SK-N-SH (cell line): ENCODE measurements at regions not wholly inside any gene's neighbourhood (a gene's known extent, or its start where the extent isn't known, plus 50 kb on each side); places are given as distances from the start of the nearest gene placed in this dataset.

ENCODE experiments used
- CTCF ChIA-PET: fragments of 300-600, 350-600 bp; formaldehyde crosslinking; extraction: SDS; loops from one replicate; lab custom pipeline; 2021; lab: Yijun Ruan, JAX
- POLR2A ChIA-PET: fragments of 350-600 bp; sonication (Branson Sonifier 250); formaldehyde crosslinking; extraction: SDS; loops from one replicate; lab custom pipeline; 2020; ENCODE audit warnings: antibody characterized with exemption, inconsistent platforms; lab: Yijun Ruan, JAX
- DNase-seq: peaks from one replicate; pipeline ENCODE4 v3.0.0; 2012
- H2AFZ ChIP-seq: fragments of 200-600 bp; sonication (generic); 2 replicates; pipeline ENCODE4 v1.8.1; 2016; ENCODE audit warnings: antibody characterized with exemption, mild to moderate bottlenecking, low read depth
- H3F3A ChIP-seq: fragments of 200-600 bp; sonication (generic); replicated peaks from 2 replicates; pipeline ENCODE3; 2016; ENCODE audit warnings: antibody characterized with exemption, mild to moderate bottlenecking; ENCODE audit not compliant: insufficient read depth
- H3K27ac ChIP-seq, 2 experiments: fragments of 200-500 bp in 1 of 2; fragments of 200-600 bp in 1 of 2; sonication (Bioruptor generic) in 1 of 2; sonication (generic), shearing (Covaris generic) in 1 of 2; 2 replicates each; pipeline versions ENCODE4 v1.5.1 to v1.6.1; 2014 to 2016; ENCODE audit warnings: low read depth in 2 of 2, inconsistent platforms in 1 of 2, low read length in 1 of 2, mild to moderate bottlenecking in 1 of 2, mixed read lengths in 1 of 2
- H3K27me3 ChIP-seq: fragments of 200-600 bp; sonication (generic), shearing (Covaris generic); 2 replicates; pipeline ENCODE4 v1.6.1; 2016; ENCODE audit warnings: mixed run types; ENCODE audit not compliant: insufficient read depth
- H3K36me3 ChIP-seq, 2 experiments: fragments of 200-500 bp in 1 of 2; fragments of 200-600 bp in 1 of 2; sonication (Bioruptor generic) in 1 of 2; sonication (generic) in 1 of 2; replicated peaks in 1 of 2; 2 replicates each; pipeline versions ENCODE3 to v1.5.1; 2014 to 2016; ENCODE audit warnings: low read length in 1 of 2, mild to moderate bottlenecking in 1 of 2; ENCODE audit not compliant: insufficient read depth in 2 of 2, control insufficient read depth in 1 of 2
- H3K4me1 ChIP-seq, 2 experiments: fragments of 200-500 bp in 1 of 2; fragments of 200-600 bp in 1 of 2; sonication (Bioruptor generic) in 1 of 2; sonication (generic), shearing (Covaris generic) in 1 of 2; 2 replicates each; pipeline versions ENCODE4 v1.5.1 to v1.6.1; 2014 to 2016; ENCODE audit warnings: low read depth in 1 of 2, low read length in 1 of 2, mixed run types in 1 of 2; ENCODE audit not compliant: insufficient read depth in 2 of 2, control insufficient read depth in 1 of 2
- H3K4me2 ChIP-seq: fragments of 200-600 bp; sonication (generic), shearing (Covaris generic); 2 replicates; pipeline ENCODE4 v1.6.1; 2017; ENCODE audit warnings: mixed run types
- H3K4me3 ChIP-seq, 2 experiments: fragments of 200-500 bp in 1 of 2; fragments of 200-600 bp in 1 of 2; sonication (Bioruptor generic) in 1 of 2; sonication (generic), shearing (Covaris generic) in 1 of 2; 2 replicates each; pipeline versions ENCODE4 v1.5.1 to v1.8.1; 2014 to 2016; ENCODE audit warnings: low read depth in 2 of 2, inconsistent platforms in 1 of 2, low read length in 1 of 2, mild to moderate bottlenecking in 1 of 2, mixed read lengths in 1 of 2, moderate library complexity in 1 of 2
- H3K79me2 ChIP-seq: fragments of 200-600 bp; sonication (generic); 2 replicates; pipeline ENCODE4 v1.8.1; 2017; ENCODE audit warnings: mild to moderate bottlenecking; ENCODE audit not compliant: insufficient read depth
- H3K9ac ChIP-seq: fragments of 200-600 bp; sonication (generic); 2 replicates; pipeline ENCODE4 v1.6.1; 2017; ENCODE audit warnings: mixed run types
- H3K9me2 ChIP-seq: fragments of 200-600 bp; sonication (generic); 2 replicates; pipeline ENCODE4 v1.6.1; 2017; ENCODE audit warnings: mixed run types
- H3K9me3 ChIP-seq: fragments of 200-600 bp; sonication (generic); 2 replicates; pipeline ENCODE4 v1.6.1; 2017; ENCODE audit warnings: mixed run types, mild to moderate bottlenecking, moderate library complexity
- H4K20me1 ChIP-seq: fragments of 200-600 bp; sonication (generic); 2 replicates; pipeline ENCODE4 v1.6.1; 2017; ENCODE audit warnings: mild to moderate bottlenecking, mixed run types; ENCODE audit not compliant: insufficient read depth
- CHD2 ChIP-seq: fragments of 150-350 bp; IDR thresholded peaks from 2 replicates; pipeline ENCODE4 v1.6.1; 2018; ENCODE audit warnings: low read length; ENCODE audit not compliant: partially characterized antibody
- CTCF ChIP-seq: fragments of 200-600 bp; sonication (generic); IDR thresholded peaks from 2 replicates; pipeline ENCODE4 v1.6.1; 2017; ENCODE audit warnings: antibody characterized with exemption, mild to moderate bottlenecking, moderate library complexity
- ELF1 ChIP-seq: IDR thresholded peaks from 2 replicates; pipeline ENCODE4 v1.4.0; 2012
- FOSL2 ChIP-seq: IDR thresholded peaks from 2 replicates; pipeline ENCODE4 v1.4.0; 2012; ENCODE audit warnings: low read depth, mild to moderate bottlenecking, moderate library complexity, borderline replicate concordance
- FOXM1 ChIP-seq: IDR thresholded peaks from 2 replicates; pipeline ENCODE4 v1.4.0; 2012; ENCODE audit warnings: low read depth, mild to moderate bottlenecking
- GATA2 ChIP-seq: sonication (generic); formaldehyde crosslinking; IDR thresholded peaks from 2 replicates; pipeline ENCODE4 v1.5.0; 2020; ENCODE audit warnings: mild to moderate bottlenecking, missing genetic modification reagents
- JUND ChIP-seq: IDR thresholded peaks from 2 replicates; pipeline ENCODE4 v1.4.0; 2012
- MEF2A ChIP-seq: IDR thresholded peaks from 2 replicates; pipeline ENCODE4 v1.4.0; 2012; ENCODE audit warnings: low read depth, borderline replicate concordance
- MXI1 ChIP-seq: IDR thresholded peaks from 2 replicates; pipeline ENCODE4 v1.6.1; 2012; ENCODE audit warnings: mild to moderate bottlenecking, low read depth, low read length, improper control_type of control experiment
- NFIC ChIP-seq: IDR thresholded peaks from 2 replicates; pipeline ENCODE4 v1.4.0; 2012; ENCODE audit warnings: borderline replicate concordance
- NRF1 ChIP-seq: IDR thresholded peaks from 2 replicates; pipeline ENCODE4 v1.6.1; 2012; ENCODE audit warnings: low read depth, mild to moderate bottlenecking, low read length
- POLR2AphosphoS5 ChIP-seq: IDR thresholded peaks from 2 replicates; pipeline ENCODE4 v1.6.1; 2012; ENCODE audit warnings: low read depth, low read length
- RCOR1 ChIP-seq: fragments of 150-350 bp; IDR thresholded peaks from 2 replicates; pipeline ENCODE4 v1.6.1; 2017; ENCODE audit warnings: antibody characterized with exemption, low read length
- TCF12 ChIP-seq: IDR thresholded peaks from 2 replicates; pipeline ENCODE4 v1.4.0; 2012
- TEAD4 ChIP-seq: IDR thresholded peaks from 2 replicates; pipeline ENCODE4 v1.4.0; 2012; ENCODE audit warnings: mild to moderate bottlenecking, borderline replicate concordance; ENCODE audit not compliant: insufficient read depth
- USF2 ChIP-seq: fragments of 150-350 bp; IDR thresholded peaks from 2 replicates; pipeline ENCODE4 v1.6.1; 2017; ENCODE audit warnings: antibody characterized with exemption, low read length, low read depth, borderline replicate concordance
- WGBS: methylation state at CpG from one replicate; pipeline ENCODE4 v1.1.6; 2017; ENCODE audit warnings: low lambda C conversion rate; 5-methylcytosine and 5-hydroxymethylcytosine counted together
- TF ChIP-seq, protein P1 (sequence below): IDR thresholded peaks from 2 replicates; pipeline ENCODE4; 2012
- TF ChIP-seq, protein P2 (sequence below): IDR thresholded peaks from 2 replicates; pipeline ENCODE4 v1.6.1; 2012; ENCODE audit warnings: mild to moderate bottlenecking, low read depth, low read length, moderate library complexity

DNA sequence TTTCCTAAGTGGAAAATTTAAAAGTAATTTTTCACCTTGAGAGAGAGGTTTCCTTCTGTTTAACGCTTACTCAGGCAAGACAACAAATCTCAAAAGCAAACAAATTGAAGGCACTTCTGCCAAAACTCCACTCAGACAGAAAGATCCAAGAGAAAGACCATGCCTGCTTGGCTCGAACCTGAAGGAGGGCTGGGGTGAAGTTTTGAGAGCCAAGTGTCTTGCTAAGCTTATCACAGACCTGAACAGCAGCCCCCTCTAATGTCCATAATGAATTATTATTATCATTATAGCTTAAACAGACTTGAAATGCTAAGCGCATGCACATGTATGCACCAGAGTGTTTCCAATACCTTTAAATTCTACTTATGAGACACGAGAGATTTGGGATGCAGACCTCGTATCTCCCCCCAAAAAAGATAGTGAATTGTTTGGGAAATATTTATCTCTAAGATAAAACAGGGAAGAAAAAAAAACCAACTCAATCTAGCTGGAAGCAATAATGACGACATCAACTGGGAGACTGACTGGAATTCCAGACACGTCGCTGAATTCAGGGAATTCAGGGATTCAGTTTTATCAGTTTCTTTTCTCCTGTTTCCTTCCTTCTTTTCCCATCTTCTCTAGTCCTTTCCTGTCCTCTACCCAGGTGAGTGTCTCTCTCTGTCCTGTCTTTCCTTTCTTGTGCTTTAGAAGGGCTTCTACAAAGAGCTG lies 473.2 kb downstream of the RBFOX1 start:
- Histone ChIP-seq H3F3A (no peaks in the 10 kb centered on the region), H4K20me1 (no peaks in the 10 kb centered on the region), H3K79me2 (no peaks in the 10 kb centered on the region), H3K4me2 (no peak overlapping the region), H3K27ac (no peak overlapping the region), H3K4me3 (no peak overlapping the region), H3K27me3 (no peaks in the 10 kb centered on the region), H3K9ac (no peak overlapping the region), H3K4me1 (no peaks in the 10 kb centered on the region), H3K9me3 (peaks cover 5% of the 10 kb centered on the region; the same call in 1 of the 2 replicates), H3K9me2 (no peaks in the 10 kb centered on the region)
- ChIA-PET POLR2A (no interaction called here), CTCF (no interaction called here)
- WGBS, result 32% methylated on average over 8 of the region's 8 CpGs
- no peak for DNase-seq
- TF ChIP-seq MEF2A (no peak), CTCF (no peak), GATA2 (no peak), FOSL2 (no peak), POLR2AphosphoS5 (no peak)
- TF ChIP-seq, protein P1, sequence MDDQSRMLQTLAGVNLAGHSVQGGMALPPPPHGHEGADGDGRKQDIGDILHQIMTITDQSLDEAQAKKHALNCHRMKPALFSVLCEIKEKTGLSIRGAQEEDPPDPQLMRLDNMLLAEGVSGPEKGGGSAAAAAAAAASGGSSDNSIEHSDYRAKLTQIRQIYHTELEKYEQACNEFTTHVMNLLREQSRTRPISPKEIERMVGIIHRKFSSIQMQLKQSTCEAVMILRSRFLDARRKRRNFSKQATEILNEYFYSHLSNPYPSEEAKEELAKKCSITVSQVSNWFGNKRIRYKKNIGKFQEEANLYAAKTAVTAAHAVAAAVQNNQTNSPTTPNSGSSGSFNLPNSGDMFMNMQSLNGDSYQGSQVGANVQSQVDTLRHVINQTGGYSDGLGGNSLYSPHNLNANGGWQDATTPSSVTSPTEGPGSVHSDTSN, result no peak
- TF ChIP-seq, all 33 proteins: peak for 0
- no peak overlapping the region for H2AFZ ChIP-seq
- H3K36me3 ChIP-seq, result no peaks in the 10 kb centered on the region

- Histone ChIP-seq H2AFZ (no peak overlapping the region), H3F3A (no peaks in the 10 kb centered on the region), H3K9ac (no peak overlapping the region), H3K4me2 (no peak overlapping the region), H3K27ac (no peak overlapping the region), H3K4me3 (no peak overlapping the region), H3K9me2 (no peaks in the 10 kb centered on the region), H4K20me1 (no peaks in the 10 kb centered on the region), H3K36me3 (no peaks in the 10 kb centered on the region), H3K9me3 (peaks cover 5% of the 10 kb centered on the region; the same call in 1 of the 2 replicates), H3K27me3 (no peaks in the 10 kb centered on the region), H3K79me2 (no peaks in the 10 kb centered on the region), H3K4me1 (no peaks in the 10 kb centered on the region)
- no peak for DNase-seq
- no peak for TF ChIP-seq TCF12
- no peak for TF ChIP-seq GATA2
- no peak for TF ChIP-seq CHD2
- TF ChIP-seq RCOR1, result no peak
- no peak for TF ChIP-seq MXI1
- TF ChIP-seq, protein P2, sequence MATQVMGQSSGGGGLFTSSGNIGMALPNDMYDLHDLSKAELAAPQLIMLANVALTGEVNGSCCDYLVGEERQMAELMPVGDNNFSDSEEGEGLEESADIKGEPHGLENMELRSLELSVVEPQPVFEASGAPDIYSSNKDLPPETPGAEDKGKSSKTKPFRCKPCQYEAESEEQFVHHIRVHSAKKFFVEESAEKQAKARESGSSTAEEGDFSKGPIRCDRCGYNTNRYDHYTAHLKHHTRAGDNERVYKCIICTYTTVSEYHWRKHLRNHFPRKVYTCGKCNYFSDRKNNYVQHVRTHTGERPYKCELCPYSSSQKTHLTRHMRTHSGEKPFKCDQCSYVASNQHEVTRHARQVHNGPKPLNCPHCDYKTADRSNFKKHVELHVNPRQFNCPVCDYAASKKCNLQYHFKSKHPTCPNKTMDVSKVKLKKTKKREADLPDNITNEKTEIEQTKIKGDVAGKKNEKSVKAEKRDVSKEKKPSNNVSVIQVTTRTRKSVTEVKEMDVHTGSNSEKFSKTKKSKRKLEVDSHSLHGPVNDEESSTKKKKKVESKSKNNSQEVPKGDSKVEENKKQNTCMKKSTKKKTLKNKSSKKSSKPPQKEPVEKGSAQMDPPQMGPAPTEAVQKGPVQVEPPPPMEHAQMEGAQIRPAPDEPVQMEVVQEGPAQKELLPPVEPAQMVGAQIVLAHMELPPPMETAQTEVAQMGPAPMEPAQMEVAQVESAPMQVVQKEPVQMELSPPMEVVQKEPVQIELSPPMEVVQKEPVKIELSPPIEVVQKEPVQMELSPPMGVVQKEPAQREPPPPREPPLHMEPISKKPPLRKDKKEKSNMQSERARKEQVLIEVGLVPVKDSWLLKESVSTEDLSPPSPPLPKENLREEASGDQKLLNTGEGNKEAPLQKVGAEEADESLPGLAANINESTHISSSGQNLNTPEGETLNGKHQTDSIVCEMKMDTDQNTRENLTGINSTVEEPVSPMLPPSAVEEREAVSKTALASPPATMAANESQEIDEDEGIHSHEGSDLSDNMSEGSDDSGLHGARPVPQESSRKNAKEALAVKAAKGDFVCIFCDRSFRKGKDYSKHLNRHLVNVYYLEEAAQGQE, result no peak
- no peak for TF ChIP-seq FOSL2
- no peak for TF ChIP-seq NFIC
- no peak for TF ChIP-seq USF2
- no peak for TF ChIP-seq JUND
- no peak for TF ChIP-seq TEAD4
- no peak for TF ChIP-seq ELF1
- TF ChIP-seq FOXM1, result no peak
- TF ChIP-seq POLR2AphosphoS5, result no peak
- TF ChIP-seq, protein P1, result no peak
- no peak for TF ChIP-seq MEF2A
- no peak for TF ChIP-seq NRF1
- CTCF ChIA-PET, result no interaction called here
- POLR2A ChIA-PET, result no interaction called here
- 32% methylated on average over 10 of the region's 10 CpGs for WGBS
Measured at GRCh38 chr16:7804635-7805195, 472.1 kb downstream of the RBFOX1 start.
